Endothelial cell of umbilical vein (primary cell): ENCODE measurements at regions not wholly inside any gene's neighbourhood (a gene's known extent, or its start where the extent isn't known, plus 50 kb on each side); places are given as distances from the start of the nearest gene placed in this dataset.

ENCODE experiments used
- BruUV-seq: library from RNA; stranded (reverse); fragments of 400-500 nt; replicated peaks from 2 replicates; lab custom pipeline; 2021; lab: Mats Ljungman, UMichigan
- CTCF ChIA-PET: fragments of 300-600, 350-600 bp; sonication (Branson Sonifier 250); formaldehyde crosslinking; loops from one replicate; lab custom pipeline; 2021; ENCODE audit warnings: antibody characterized with exemption, inconsistent platforms; lab: Charles Lee
- POLR2A ChIA-PET: fragments of 300-600, 350-600 bp; sonication (Branson Sonifier 250); formaldehyde crosslinking; loops from one replicate; lab custom pipeline; 2021; ENCODE audit warnings: antibody characterized with exemption, inconsistent platforms; lab: Charles Lee
- DNase-seq: peaks from one replicate; pipeline ENCODE4 v3.0.0-alpha.2; 2011; ENCODE audit warnings: low read depth, low spot score
- FAIRE-seq: peaks from 2 replicates; lab custom pipeline; 2011; peaks lifted over from hg19 to GRCh38; lab: Jason Lieb, UNC
- H2AFZ ChIP-seq: 2 replicates; pipeline ENCODE4 v1.6.0; 2012; ENCODE audit warnings: low read depth, low read length, control low read depth, inconsistent platforms
- H3K27ac ChIP-seq: 2 replicates; pipeline ENCODE4 v1.5.1; 2011; ENCODE audit warnings: low read depth, mild to moderate bottlenecking, control low read depth, low read length, moderate library complexity; ENCODE audit not compliant: insufficient read depth
- H3K27me3 ChIP-seq, 2 experiments: 2 replicates each; pipeline versions ENCODE4 v1.6.0 to v1.6.1; 2011; ENCODE audit warnings: low read length in 2 of 2, mixed read lengths in 1 of 2; ENCODE audit not compliant: control insufficient read depth in 2 of 2, insufficient read depth in 2 of 2
- H3K36me3 ChIP-seq, 2 experiments: 2 replicates in 1 of 2; 3 replicates in 1 of 2; pipeline ENCODE4 v1.5.1; 2011; ENCODE audit warnings: low read length in 2 of 2, mild to moderate bottlenecking in 1 of 2, moderate library complexity in 1 of 2; ENCODE audit not compliant: control insufficient read depth in 2 of 2, insufficient read depth in 2 of 2; ENCODE audit errors: extremely low read depth in 1 of 2
- H3K4me1 ChIP-seq: 3 replicates; pipeline ENCODE4 v1.5.1; 2011; ENCODE audit warnings: mild to moderate bottlenecking, low read length; ENCODE audit not compliant: control insufficient read depth, insufficient read depth; ENCODE audit errors: extremely low read depth
- H3K4me2 ChIP-seq: 2 replicates; pipeline ENCODE4 v1.6.1; 2011; ENCODE audit warnings: low read length, control low read depth, mixed read lengths; ENCODE audit not compliant: insufficient read depth
- H3K4me3 ChIP-seq, 3 experiments: fragments of 200-600 bp in 1 of 3; sonication (generic), shearing (Covaris generic) in 1 of 3; replicated peaks in 1 of 3; 2 replicates each; pipeline ENCODE4 v1.5.1; 2011 to 2016; ENCODE audit warnings: control low read depth in 3 of 3, low read length in 3 of 3, mild to moderate bottlenecking in 2 of 3, inconsistent platforms in 1 of 3, low read depth in 1 of 3, moderate library complexity in 1 of 3; ENCODE audit not compliant: insufficient read depth in 1 of 3
- H3K79me2 ChIP-seq: 2 replicates; pipeline ENCODE4 v1.6.0; 2012; ENCODE audit warnings: low read length, inconsistent platforms; ENCODE audit not compliant: control insufficient read depth, insufficient read depth
- H3K9ac ChIP-seq: replicated peaks from 2 replicates; pipeline ENCODE3; 2011; ENCODE audit warnings: low read length, control low read depth; ENCODE audit not compliant: insufficient read depth; ENCODE audit errors: extremely low read depth
- H3K9me1 ChIP-seq: replicated peaks from 3 replicates; pipeline ENCODE4 v1.6.0; 2011; ENCODE audit warnings: mild to moderate bottlenecking, low read length; ENCODE audit not compliant: control insufficient read depth, insufficient read depth; ENCODE audit errors: extremely low read depth
- H3K9me3 ChIP-seq: replicated peaks from 2 replicates; pipeline ENCODE4 v1.5.1; 2012; ENCODE audit warnings: low read length, inconsistent platforms; ENCODE audit not compliant: control insufficient read depth, insufficient read depth
- H4K20me1 ChIP-seq: replicated peaks from 2 replicates; pipeline ENCODE3; 2011; ENCODE audit warnings: mild to moderate bottlenecking, low read length; ENCODE audit not compliant: control insufficient read depth, insufficient read depth; ENCODE audit errors: extremely low read depth
- EZH2 ChIP-seq: IDR thresholded peaks from 2 replicates; pipeline ENCODE4 v1.6.1; 2012; ENCODE audit warnings: borderline replicate concordance, low read depth, mild to moderate bottlenecking, moderate library complexity, low read length, inconsistent platforms; ENCODE audit not compliant: severe bottlenecking
- FOS ChIP-seq: IDR thresholded peaks from 2 replicates; pipeline ENCODE4 v1.6.1; 2011; ENCODE audit warnings: mild to moderate bottlenecking, low read length, moderate library complexity, borderline replicate concordance; ENCODE audit not compliant: insufficient read depth
- JUN ChIP-seq: IDR thresholded peaks from 2 replicates; pipeline ENCODE4 v1.6.1; 2011; ENCODE audit warnings: borderline replicate concordance, low read depth; ENCODE audit not compliant: insufficient read length, insufficient read depth
- MAX ChIP-seq: IDR thresholded peaks from 2 replicates; pipeline ENCODE4 v1.6.1; 2011; ENCODE audit not compliant: insufficient read depth, insufficient read length
- MYC ChIP-seq: IDR thresholded peaks from one replicate; pipeline ENCODE4 v1.6.1; 2011; ENCODE audit warnings: mild to moderate bottlenecking, low read depth, low read length
- POLR2A ChIP-seq: IDR thresholded peaks from 2 replicates; pipeline ENCODE4 v1.6.1; 2012; ENCODE audit warnings: low read depth, mild to moderate bottlenecking, control low read depth, low read length
- dilution Hi-C: fragments of 300-500 bp; cut with MboI; formaldehyde crosslinking; loops from one replicate; pipeline ENCODE4 v1.15.0; 2019; ENCODE audit warnings: low sequenced_read_pairs; ENCODE audit not compliant: extremely low pct_ligation_motif_present
- intact Hi-C: fragments of 100-400 bp; cut with micrococcal nuclease; formaldehyde crosslinking; loops from one replicate; pipeline ENCODE4 v1.10.0; 2022

GRCh38 chr7:69526570-69526969 lies 71.7 kb upstream of the AUTS2 start:
- FAIRE-seq (no peak), DNase-seq (no peak)
- Histone ChIP-seq H3K4me1 (no peaks in the 10 kb centered on the region), H4K20me1 (no peaks in the 10 kb centered on the region), H3K27me3 (no peaks in the 10 kb centered on the region), H3K4me2 (no peak overlapping the region), H2AFZ (no peak overlapping the region), H3K9me1 (no peaks in the 10 kb centered on the region), H3K4me3 (no peak overlapping the region), H3K79me2 (no peaks in the 10 kb centered on the region), H3K9me3 (no peaks in the 10 kb centered on the region), H3K36me3 (no peaks in the 10 kb centered on the region), H3K9ac (no peak overlapping the region), H3K27ac (no peak overlapping the region)
- dilution Hi-C loops = no loop called here
- no TSS peak for BruUV-seq
- ChIA-PET CTCF (no interaction called here), POLR2A (no interaction called here)
- TF ChIP-seq POLR2A (no peak), MAX (no peak), FOS (no peak), EZH2 (no peak), JUN (no peak), MYC (no peak)
- intact Hi-C loops = no loop called here

- DNase-seq (no peak), FAIRE-seq (no peak)
- no peak overlapping the region for H2AFZ ChIP-seq
- CTCF ChIA-PET = no interaction called here
- no peak overlapping the region for H3K9ac ChIP-seq
- H3K9me3 ChIP-seq = no peaks in the 10 kb centered on the region
- no peaks in the 10 kb centered on the region for H3K9me1 ChIP-seq
- intact Hi-C loops = no loop called here
- POLR2A ChIA-PET = no interaction called here
- no peaks in the 10 kb centered on the region for H3K79me2 ChIP-seq
- no peak overlapping the region for H3K27ac ChIP-seq
- TF ChIP-seq JUN = no peak
- no peak overlapping the region for H3K4me2 ChIP-seq
- no peaks in the 10 kb centered on the region for H3K36me3 ChIP-seq
- H3K4me3 ChIP-seq = no peak overlapping the region
- dilution Hi-C loops = no loop called here
- no peaks in the 10 kb centered on the region for H3K27me3 ChIP-seq
- no peaks in the 10 kb centered on the region for H3K4me1 ChIP-seq
- BruUV-seq = no TSS peak
- no peaks in the 10 kb centered on the region for H4K20me1 ChIP-seq
Observed at GRCh38 chr7:69527706-69528105, 70.6 kb upstream of the AUTS2 start.
